OCI-LY1 (cell line): ENCODE measurements at regions not wholly inside any gene's neighbourhood (a gene's known extent, or its start where the extent isn't known, plus 50 kb on each side); places are given as distances from the start of the nearest gene placed in this dataset.

Experiments used
- EZH2 ChIP-seq: fragments of 200-600 bp; sonication (generic), shearing (Covaris generic); IDR thresholded peaks from 2 replicates; pipeline ENCODE4 v1.8.0; 2017; ENCODE audit warnings: borderline replicate concordance, mixed run types, mild to moderate bottlenecking, antibody characterized with exemption, low read length, moderate library complexity, mixed read lengths
- TF ChIP-seq, protein P1 (sequence below): fragments of 200-600 bp; sonication (generic), shearing (Covaris generic); IDR thresholded peaks from 2 replicates; pipeline ENCODE4 v1.5.1; 2017; ENCODE audit warnings: mild to moderate bottlenecking, antibody characterized with exemption, low read length, moderate library complexity, mixed read lengths

DNA sequence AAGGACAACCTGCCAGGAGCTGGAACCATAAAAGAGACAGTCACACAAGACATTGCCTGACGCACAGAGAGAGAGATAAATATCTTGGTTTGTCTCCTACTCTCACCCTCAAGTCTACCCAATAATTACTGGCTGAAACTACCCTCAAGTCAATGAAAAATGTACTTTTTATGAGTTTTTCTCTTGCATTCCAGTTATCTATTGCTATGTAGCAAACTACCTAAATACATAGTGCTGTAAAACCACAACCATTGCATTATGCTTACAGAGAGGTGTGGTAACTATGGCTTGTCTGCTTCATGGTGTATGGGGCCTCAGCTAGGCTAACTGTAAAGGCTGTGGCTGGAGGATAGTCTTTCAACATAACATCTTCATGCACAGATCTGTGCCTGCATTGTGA is 247.8 kb downstream of the HAO1 start:
- TF ChIP-seq, protein P1, sequence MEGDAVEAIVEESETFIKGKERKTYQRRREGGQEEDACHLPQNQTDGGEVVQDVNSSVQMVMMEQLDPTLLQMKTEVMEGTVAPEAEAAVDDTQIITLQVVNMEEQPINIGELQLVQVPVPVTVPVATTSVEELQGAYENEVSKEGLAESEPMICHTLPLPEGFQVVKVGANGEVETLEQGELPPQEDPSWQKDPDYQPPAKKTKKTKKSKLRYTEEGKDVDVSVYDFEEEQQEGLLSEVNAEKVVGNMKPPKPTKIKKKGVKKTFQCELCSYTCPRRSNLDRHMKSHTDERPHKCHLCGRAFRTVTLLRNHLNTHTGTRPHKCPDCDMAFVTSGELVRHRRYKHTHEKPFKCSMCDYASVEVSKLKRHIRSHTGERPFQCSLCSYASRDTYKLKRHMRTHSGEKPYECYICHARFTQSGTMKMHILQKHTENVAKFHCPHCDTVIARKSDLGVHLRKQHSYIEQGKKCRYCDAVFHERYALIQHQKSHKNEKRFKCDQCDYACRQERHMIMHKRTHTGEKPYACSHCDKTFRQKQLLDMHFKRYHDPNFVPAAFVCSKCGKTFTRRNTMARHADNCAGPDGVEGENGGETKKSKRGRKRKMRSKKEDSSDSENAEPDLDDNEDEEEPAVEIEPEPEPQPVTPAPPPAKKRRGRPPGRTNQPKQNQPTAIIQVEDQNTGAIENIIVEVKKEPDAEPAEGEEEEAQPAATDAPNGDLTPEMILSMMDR = no peak
- no peak for TF ChIP-seq EZH2
